ENCODE measurements at regions not wholly inside any gene's neighbourhood (a gene's known extent, or its start where the extent isn't known, plus 50 kb on each side); places are given as distances from the start of the nearest gene placed in this dataset.
"Not testable (repeated sequence)": the region's sequence is repeated elsewhere in the genome, so short reads cannot be mapped to it uniquely, and the experiment has no call there.

- TF ChIP-seq CREB1 (CRISPR knock-in tag; IDR thresholded peaks at IDR 0.05; ENCODE audit: low read depth) (no peak), JUNB (IDR thresholded peaks at IDR 0.05; ENCODE audit: unreplicated experiment) (no peak)
- Histone ChIP-seq H4K20me1 (replicated peaks; ENCODE audit: insufficient read depth) (no peaks in the 10 kb centered on the region; the same call in 1 of the 2 replicates), H3K4me3 (no peak overlapping the region), H3K27ac (ENCODE audit: low read depth) (no peak overlapping the region), H3K27me3 (ENCODE audit: insufficient read depth) (no peaks in the 10 kb centered on the region), H3F3A (replicated peaks; ENCODE audit: low read depth) (no peaks in the 10 kb centered on the region), H2AFZ (no peak overlapping the region), H3K9me2 (ENCODE audit: insufficient read depth) (no peaks in the 10 kb centered on the region), H3K36me3 (ENCODE audit: insufficient read depth) (no peaks in the 10 kb centered on the region), H3K79me2 (replicated peaks; ENCODE audit: insufficient read depth) (no peaks in the 10 kb centered on the region), H3K4me1 (ENCODE audit: insufficient read depth) (no peaks in the 10 kb centered on the region), H3K4me2 (no peak overlapping the region)
- Mint-ChIP-seq H3K27me3 (ENCODE audit: insufficient read depth, low read depth, poor library complexity) (peaks cover 2% of the 10 kb centered on the region), H3K4me3 (no peak overlapping the region), H3K4me1 (peaks cover 3% of the 10 kb centered on the region; the same call in 2 of the 3 replicates), H3K36me3 (ENCODE audit: low read depth) (no peaks in the 10 kb centered on the region; the same call in 2 of the 3 replicates), H3K9me3 (no peaks in the 10 kb centered on the region), H3K27ac (no peak overlapping the region)
- no peak for DNase-seq (ENCODE audit: low spot score)
- no peak for ATAC-seq
Measured at GRCh38 chr12:66823857-66824570, 145.1 kb upstream of the GRIP1 start.

DNA sequence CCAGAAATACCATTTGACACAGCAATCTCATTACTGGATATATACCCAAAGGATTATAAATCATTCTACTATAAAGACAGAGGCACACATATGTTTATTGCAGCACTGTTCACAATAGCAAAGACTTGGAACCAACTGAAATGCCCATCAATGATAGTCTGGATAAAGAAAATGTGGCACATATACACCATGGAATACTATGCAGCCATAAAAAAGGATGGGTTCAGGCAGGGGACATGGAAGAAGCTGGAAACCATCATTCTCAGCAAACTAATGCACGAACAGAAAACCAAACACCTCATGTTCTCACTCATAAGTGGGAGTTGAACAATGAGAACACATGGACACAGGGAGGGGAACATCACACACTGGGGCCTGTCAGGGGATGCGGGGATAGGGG is 147.0 kb upstream of the GRIP1 start:
- H3K9me3 Mint-ChIP-seq; H3F3A ChIP-seq (replicated peaks; ENCODE audit: low read depth); H3K4me1 Mint-ChIP-seq; H3K4me3 ChIP-seq; DNase-seq (ENCODE audit: low spot score); H4K20me1 ChIP-seq (replicated peaks; ENCODE audit: insufficient read depth); H3K79me2 ChIP-seq (replicated peaks; ENCODE audit: insufficient read depth); H3K36me3 Mint-ChIP-seq (ENCODE audit: low read depth); H3K9me2 ChIP-seq (ENCODE audit: insufficient read depth); H3K27ac Mint-ChIP-seq; ATAC-seq; H3K4me2 ChIP-seq; H3K4me3 Mint-ChIP-seq; H2AFZ ChIP-seq; H3K4me1 ChIP-seq (ENCODE audit: insufficient read depth); H3K27me3 Mint-ChIP-seq (ENCODE audit: insufficient read depth, low read depth, poor library complexity); H3K27me3 ChIP-seq (ENCODE audit: insufficient read depth); H3K36me3 ChIP-seq (ENCODE audit: insufficient read depth); H3K27ac ChIP-seq (ENCODE audit: low read depth): not testable (repeated sequence)

DNA sequence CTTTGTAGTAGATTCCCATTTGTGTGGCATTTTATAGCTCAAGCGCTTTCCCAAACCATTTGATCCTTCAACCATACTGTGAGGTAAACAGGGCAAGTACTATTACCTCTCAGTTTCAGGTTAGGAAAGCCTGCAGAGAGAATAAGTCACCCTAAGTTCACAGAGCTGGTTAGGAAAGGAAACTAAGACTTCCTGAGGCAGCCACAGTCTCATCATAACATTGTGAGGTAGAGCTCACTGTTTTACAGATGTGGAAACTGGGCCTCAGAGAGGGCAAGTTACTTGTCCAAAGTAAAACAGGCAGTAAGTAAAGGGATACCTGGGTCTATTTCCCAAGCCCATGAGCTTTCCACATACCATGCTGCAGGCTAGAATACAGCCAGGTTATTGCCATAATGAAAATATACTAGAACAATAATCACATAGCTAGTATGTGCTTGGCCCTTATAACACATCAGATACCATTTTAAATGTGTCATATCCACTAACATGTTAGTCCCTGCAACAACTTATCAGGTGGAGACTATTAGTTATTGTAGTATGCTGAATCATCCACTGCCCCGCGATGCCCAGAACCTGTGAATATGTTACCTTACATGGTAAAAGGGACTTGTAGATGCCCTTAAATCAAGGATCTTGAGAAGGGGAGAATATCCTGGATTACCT is 150.9 kb upstream of the GRIP1 start:
- ATAC-seq: no peak
- Histone ChIP-seq H4K20me1 (replicated peaks; ENCODE audit: insufficient read depth) (no peaks in the 10 kb centered on the region), H3K27ac (ENCODE audit: low read depth) (no peak overlapping the region), H3K79me2 (replicated peaks; ENCODE audit: insufficient read depth) (no peaks in the 10 kb centered on the region), H2AFZ (no peak overlapping the region), H3K36me3 (ENCODE audit: insufficient read depth) (no peaks in the 10 kb centered on the region), H3K4me2 (no peak overlapping the region), H3K4me1 (ENCODE audit: insufficient read depth) (no peaks in the 10 kb centered on the region), H3K9me2 (ENCODE audit: insufficient read depth) (no peaks in the 10 kb centered on the region), H3F3A (replicated peaks; ENCODE audit: low read depth) (no peaks in the 10 kb centered on the region), H3K4me3 (no peak overlapping the region), H3K27me3 (ENCODE audit: insufficient read depth) (no peaks in the 10 kb centered on the region)
- DNase-seq (ENCODE audit: low spot score): no peak
- no peak for TF ChIP-seq CREB1 (CRISPR knock-in tag; IDR thresholded peaks at IDR 0.05; ENCODE audit: low read depth)
- TF ChIP-seq JUNB (IDR thresholded peaks at IDR 0.05; ENCODE audit: unreplicated experiment): no peak
- no peak for TF ChIP-seq EZH2 (IDR thresholded peaks at IDR 0.05; ENCODE audit: low read depth, unreplicated experiment)
- no peak for TF ChIP-seq ZNF331 (CRISPR knock-in tag; IDR thresholded peaks at IDR 0.05; ENCODE audit: low read depth)
- TF ChIP-seq EZH2phosphoT487 (IDR thresholded peaks at IDR 0.05; ENCODE audit: unreplicated experiment): no peak
- TF ChIP-seq POLR2AphosphoS5 (IDR thresholded peaks at IDR 0.05; ENCODE audit: low read depth): no peak
- TF ChIP-seq ZNF114 (CRISPR knock-in tag; IDR thresholded peaks at IDR 0.05): no peak
- TF ChIP-seq, protein P1, sequence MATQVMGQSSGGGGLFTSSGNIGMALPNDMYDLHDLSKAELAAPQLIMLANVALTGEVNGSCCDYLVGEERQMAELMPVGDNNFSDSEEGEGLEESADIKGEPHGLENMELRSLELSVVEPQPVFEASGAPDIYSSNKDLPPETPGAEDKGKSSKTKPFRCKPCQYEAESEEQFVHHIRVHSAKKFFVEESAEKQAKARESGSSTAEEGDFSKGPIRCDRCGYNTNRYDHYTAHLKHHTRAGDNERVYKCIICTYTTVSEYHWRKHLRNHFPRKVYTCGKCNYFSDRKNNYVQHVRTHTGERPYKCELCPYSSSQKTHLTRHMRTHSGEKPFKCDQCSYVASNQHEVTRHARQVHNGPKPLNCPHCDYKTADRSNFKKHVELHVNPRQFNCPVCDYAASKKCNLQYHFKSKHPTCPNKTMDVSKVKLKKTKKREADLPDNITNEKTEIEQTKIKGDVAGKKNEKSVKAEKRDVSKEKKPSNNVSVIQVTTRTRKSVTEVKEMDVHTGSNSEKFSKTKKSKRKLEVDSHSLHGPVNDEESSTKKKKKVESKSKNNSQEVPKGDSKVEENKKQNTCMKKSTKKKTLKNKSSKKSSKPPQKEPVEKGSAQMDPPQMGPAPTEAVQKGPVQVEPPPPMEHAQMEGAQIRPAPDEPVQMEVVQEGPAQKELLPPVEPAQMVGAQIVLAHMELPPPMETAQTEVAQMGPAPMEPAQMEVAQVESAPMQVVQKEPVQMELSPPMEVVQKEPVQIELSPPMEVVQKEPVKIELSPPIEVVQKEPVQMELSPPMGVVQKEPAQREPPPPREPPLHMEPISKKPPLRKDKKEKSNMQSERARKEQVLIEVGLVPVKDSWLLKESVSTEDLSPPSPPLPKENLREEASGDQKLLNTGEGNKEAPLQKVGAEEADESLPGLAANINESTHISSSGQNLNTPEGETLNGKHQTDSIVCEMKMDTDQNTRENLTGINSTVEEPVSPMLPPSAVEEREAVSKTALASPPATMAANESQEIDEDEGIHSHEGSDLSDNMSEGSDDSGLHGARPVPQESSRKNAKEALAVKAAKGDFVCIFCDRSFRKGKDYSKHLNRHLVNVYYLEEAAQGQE (IDR thresholded peaks at IDR 0.05; ENCODE audit: unreplicated experiment): no peak
- no peak for TF ChIP-seq STAT1 (IDR thresholded peaks at IDR 0.05; ENCODE audit: unreplicated experiment)
- TF ChIP-seq, protein P2, sequence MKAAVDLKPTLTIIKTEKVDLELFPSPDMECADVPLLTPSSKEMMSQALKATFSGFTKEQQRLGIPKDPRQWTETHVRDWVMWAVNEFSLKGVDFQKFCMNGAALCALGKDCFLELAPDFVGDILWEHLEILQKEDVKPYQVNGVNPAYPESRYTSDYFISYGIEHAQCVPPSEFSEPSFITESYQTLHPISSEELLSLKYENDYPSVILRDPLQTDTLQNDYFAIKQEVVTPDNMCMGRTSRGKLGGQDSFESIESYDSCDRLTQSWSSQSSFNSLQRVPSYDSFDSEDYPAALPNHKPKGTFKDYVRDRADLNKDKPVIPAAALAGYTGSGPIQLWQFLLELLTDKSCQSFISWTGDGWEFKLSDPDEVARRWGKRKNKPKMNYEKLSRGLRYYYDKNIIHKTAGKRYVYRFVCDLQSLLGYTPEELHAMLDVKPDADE (IDR thresholded peaks at IDR 0.05): no peak
- TF ChIP-seq, protein P3, sequence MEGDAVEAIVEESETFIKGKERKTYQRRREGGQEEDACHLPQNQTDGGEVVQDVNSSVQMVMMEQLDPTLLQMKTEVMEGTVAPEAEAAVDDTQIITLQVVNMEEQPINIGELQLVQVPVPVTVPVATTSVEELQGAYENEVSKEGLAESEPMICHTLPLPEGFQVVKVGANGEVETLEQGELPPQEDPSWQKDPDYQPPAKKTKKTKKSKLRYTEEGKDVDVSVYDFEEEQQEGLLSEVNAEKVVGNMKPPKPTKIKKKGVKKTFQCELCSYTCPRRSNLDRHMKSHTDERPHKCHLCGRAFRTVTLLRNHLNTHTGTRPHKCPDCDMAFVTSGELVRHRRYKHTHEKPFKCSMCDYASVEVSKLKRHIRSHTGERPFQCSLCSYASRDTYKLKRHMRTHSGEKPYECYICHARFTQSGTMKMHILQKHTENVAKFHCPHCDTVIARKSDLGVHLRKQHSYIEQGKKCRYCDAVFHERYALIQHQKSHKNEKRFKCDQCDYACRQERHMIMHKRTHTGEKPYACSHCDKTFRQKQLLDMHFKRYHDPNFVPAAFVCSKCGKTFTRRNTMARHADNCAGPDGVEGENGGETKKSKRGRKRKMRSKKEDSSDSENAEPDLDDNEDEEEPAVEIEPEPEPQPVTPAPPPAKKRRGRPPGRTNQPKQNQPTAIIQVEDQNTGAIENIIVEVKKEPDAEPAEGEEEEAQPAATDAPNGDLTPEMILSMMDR (conservative IDR thresholded peaks at IDR 0.05; ENCODE audit: low read depth in 2 of 2): no peak
- no peak overlapping the region for H3K4me3 Mint-ChIP-seq
- H3K27me3 Mint-ChIP-seq (ENCODE audit: insufficient read depth, low read depth, poor library complexity): peaks cover 4% of the 10 kb centered on the region
- no peaks in the 10 kb centered on the region for H3K9me3 Mint-ChIP-seq
- peak overlapping the region; percentile 66 for H3K27ac Mint-ChIP-seq
- H3K36me3 Mint-ChIP-seq (ENCODE audit: low read depth): no peaks in the 10 kb centered on the region; the same call in 2 of the 3 replicates
- H3K4me1 Mint-ChIP-seq: peaks cover 8% of the 10 kb centered on the region; the same call in 2 of the 3 replicates
